Psoas muscle (tissue), 7 donors: ENCODE measurements at regions not wholly inside any gene's neighbourhood (a gene's known extent, or its start where the extent isn't known, plus 50 kb on each side); places are given as distances from the start of the nearest gene placed in this dataset.
"Not testable (repeated sequence)": the region's sequence is repeated elsewhere in the genome, so short reads cannot be mapped to it uniquely, and the experiment has no call there.

Source experiments
- ATAC-seq, 4 donors: fragments of 200-7000 bp; cut with Tn5 transposase; one replicate each; pipeline ENCODE4 v1.9.1; 2020; ENCODE audit warnings: moderate library complexity in 3 of 4, mild to moderate bottlenecking in 2 of 4
- DNase-seq, 2 donors: peaks; one replicate each; pipeline ENCODE4 v3.0.0-alpha.2; 2020
- H3K27ac ChIP-seq: fragments of 200-600 bp; one replicate; pipeline ENCODE4 v1.8.0; 2022
- H3K27me3 ChIP-seq, 3 donors: fragments of 200-600 bp in 1 of 3; one replicate each; pipeline versions ENCODE4 v1.6.1 to v1.8.0; 2013 to 2022; ENCODE audit warnings: low read length in 2 of 3, mild to moderate bottlenecking in 2 of 3, moderate library complexity in 1 of 3; ENCODE audit not compliant: insufficient read depth in 3 of 3
- H3K36me3 ChIP-seq, 2 donors: fragments of 200-600 bp in 1 of 2; one replicate each; pipeline versions ENCODE4 v1.6.1 to v1.8.0; 2013 to 2022; ENCODE audit warnings: low read depth in 1 of 2, mild to moderate bottlenecking in 1 of 2, moderate library complexity in 1 of 2; ENCODE audit not compliant: insufficient read depth in 1 of 2
- H3K4me1 ChIP-seq: fragments of 200-600 bp; one replicate; pipeline ENCODE4 v1.8.0; 2022
- H3K4me3 ChIP-seq: fragments of 200-600 bp; one replicate; pipeline ENCODE4 v1.8.0; 2022; ENCODE audit warnings: mild to moderate bottlenecking
- H3K9me3 ChIP-seq: fragments of 200-600 bp; one replicate; pipeline ENCODE4 v1.8.0; 2022
- WGBS, 3 donors: extraction: QIAGEN DNeasy Blood & Tissue Kit; methylation state at CpG; one replicate each; pipeline versions ENCODE4 v1.1.6 to v1.1.7; 2013; 5-methylcytosine and 5-hydroxymethylcytosine counted together
- intact Hi-C, 2 donors: fragments of 100-400 bp; cut with DNase I; formaldehyde crosslinking; loops; one replicate each; pipeline versions ENCODE4 v1.11.0 to v1.14.2; 2022
- TF ChIP-seq, protein P1 (sequence below): fragments of 200-600 bp; IDR thresholded peaks from one replicate; pipeline ENCODE4 v1.8.0; 2022; ENCODE audit warnings: antibody characterized with exemption
- donor health status: healthy with polysubstance abuse.
- donor health status: DM: no; HTN: no; CAD: no; lungs with moderate emphysema.
- donor health status: Bipolar disorder and iron deficiency.
- donor health status: healthy.
- donor health status: DM: yes; HTN: yes; CAD: no.
- donor health status: DM: no; HTN: no; CAD: no.
- donor health status: DM: yes; HTN: yes; CAD: no.

DNA sequence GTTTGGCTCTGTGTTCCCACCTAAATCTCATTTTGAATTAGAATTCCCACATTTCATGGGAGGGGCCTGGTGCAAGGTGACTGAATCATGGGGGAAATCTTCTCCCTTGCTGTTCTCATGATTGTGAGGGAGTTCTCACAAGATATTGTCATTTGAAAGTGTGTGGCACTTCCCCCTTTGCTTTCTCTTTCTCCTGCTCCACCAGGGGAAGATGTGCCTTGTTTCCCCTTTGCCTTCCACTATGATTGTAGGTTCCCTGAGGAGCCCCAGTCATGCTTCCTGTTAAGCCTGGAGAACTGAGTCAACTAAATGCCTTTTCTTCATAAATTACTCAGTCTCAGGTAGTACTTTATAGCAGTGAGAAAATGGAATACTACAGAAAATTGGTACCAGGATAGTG, 157.2 kb upstream of the TPRG1 start:
- Histone ChIP-seq H3K9me3 (no peaks in the 10 kb centered on the region), H3K27ac (no peak overlapping the region), H3K27me3 (no peaks in the 10 kb centered on the region), H3K36me3 (no peaks in the 10 kb centered on the region), H3K4me3 (no peak overlapping the region), H3K4me1 (no peaks in the 10 kb centered on the region)
- ATAC-seq (no peak), DNase-seq (no peak)
- TF ChIP-seq, protein P1, sequence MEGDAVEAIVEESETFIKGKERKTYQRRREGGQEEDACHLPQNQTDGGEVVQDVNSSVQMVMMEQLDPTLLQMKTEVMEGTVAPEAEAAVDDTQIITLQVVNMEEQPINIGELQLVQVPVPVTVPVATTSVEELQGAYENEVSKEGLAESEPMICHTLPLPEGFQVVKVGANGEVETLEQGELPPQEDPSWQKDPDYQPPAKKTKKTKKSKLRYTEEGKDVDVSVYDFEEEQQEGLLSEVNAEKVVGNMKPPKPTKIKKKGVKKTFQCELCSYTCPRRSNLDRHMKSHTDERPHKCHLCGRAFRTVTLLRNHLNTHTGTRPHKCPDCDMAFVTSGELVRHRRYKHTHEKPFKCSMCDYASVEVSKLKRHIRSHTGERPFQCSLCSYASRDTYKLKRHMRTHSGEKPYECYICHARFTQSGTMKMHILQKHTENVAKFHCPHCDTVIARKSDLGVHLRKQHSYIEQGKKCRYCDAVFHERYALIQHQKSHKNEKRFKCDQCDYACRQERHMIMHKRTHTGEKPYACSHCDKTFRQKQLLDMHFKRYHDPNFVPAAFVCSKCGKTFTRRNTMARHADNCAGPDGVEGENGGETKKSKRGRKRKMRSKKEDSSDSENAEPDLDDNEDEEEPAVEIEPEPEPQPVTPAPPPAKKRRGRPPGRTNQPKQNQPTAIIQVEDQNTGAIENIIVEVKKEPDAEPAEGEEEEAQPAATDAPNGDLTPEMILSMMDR, result no peak
- intact Hi-C loops, result no loop called here

DNA sequence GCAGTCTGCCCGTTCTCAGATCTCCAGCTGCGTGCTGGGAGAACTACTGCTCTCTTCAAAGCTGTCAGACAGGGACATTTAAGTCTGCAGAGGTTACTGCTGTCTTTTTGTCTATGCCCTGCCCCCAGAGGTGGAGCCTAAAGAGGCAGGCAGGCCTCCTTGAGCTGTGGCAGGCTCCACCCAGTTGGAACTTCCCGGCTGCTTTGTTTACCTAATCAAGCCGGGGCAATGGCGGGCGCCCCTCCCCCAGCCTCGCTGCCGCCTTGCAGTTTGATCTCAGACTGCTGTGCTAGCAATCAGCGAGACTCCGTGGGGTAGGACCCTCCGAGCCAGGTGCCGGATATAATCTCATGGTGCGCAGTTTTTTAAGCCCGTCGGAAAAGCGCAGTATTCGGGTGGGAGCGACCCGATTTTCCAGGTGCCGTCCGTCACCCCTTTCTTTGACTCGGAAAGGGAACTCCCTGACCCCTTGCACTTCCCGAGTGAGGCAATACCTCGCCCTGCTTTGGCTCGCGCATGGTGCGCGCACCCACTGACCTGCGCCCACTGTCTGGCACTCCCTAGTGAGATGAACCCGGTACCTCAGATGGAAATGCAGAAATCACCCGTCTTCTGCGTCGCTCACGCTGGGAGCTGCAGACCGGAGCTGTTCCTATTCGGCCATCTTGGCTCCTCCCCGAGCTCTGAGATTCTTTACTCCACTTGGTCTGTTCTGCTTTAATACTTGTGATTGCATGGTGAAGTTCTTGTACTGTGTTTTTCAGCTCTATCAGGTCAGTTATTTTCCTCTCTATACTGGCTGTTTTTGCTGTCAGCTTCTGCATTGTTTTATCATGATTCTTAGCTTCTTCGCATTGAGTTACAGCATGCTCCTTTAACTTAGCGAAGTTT, 148.9 kb upstream of the TPRG1 start:
- H3K4me1 ChIP-seq, intact Hi-C loops, H3K9me3 ChIP-seq, H3K27me3 ChIP-seq, H3K4me3 ChIP-seq, DNase-seq, H3K36me3 ChIP-seq, ATAC-seq, H3K27ac ChIP-seq: not testable (repeated sequence)
- 76 to 81% (median 79%) methylated on average over 35 to 37 of the region's 39 CpGs for WGBS, 3 donors

DNA sequence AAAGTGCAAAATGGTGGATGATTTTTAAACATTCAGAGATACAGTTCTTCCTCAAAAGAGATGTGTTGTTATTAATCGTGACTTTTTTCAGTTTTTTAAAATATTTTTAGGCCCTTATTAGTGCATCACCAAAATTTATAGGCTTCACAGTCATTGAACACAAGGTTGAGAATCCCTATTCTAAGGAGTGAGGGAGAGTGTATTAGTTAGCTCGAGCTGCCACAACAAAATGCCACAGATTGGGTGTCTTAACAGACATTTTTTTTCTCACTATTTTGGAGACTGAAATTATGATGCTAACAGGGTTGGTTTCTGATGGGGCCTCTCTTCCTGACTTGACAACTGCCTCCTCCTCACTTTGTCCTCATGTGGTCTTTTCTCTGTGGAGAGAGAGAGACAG, 145.9 kb upstream of the TPRG1 start:
- no peaks in the 10 kb centered on the region for H3K36me3 ChIP-seq
- H3K27me3 ChIP-seq, result no peaks in the 10 kb centered on the region
- no peak overlapping the region for H3K27ac ChIP-seq
- no peaks in the 10 kb centered on the region for H3K4me1 ChIP-seq
- intact Hi-C loops, result no loop called here
- TF ChIP-seq, protein P1, result no peak
- no peaks in the 10 kb centered on the region for H3K9me3 ChIP-seq
- ATAC-seq (no peak), DNase-seq (no peak)
- WGBS, 3 donors, result 90 to 93% (median 92%) methylated on average over 2 of the region's 2 CpGs
- no peak overlapping the region for H3K4me3 ChIP-seq

DNA sequence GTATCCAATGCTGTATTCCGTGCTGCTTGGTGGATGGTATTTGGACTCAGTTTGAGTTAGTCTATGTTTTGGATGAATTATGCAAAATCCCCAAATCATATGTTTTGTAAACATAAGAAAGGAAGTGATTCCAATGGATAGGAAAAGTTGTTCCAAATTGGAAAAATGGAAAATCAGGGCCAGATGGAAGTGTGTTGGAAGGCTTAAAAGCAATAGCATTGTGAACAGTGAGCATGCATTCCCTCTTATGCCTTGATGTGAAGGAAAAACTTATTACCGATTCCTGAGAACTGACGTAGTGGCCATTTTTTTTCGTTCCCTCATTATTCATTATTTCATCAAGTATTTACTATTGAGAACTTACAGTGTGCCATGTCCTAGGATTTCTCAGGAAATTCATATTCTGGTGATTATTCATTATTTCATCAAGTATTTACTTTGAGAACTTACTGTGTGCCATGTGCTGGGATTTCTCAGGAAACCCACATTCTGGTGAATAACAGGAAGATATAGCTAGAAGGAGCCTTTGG, 144.1 kb upstream of the TPRG1 start:
- H3K36me3 ChIP-seq, result no peaks in the 10 kb centered on the region
- TF ChIP-seq, protein P1, result no peak
- H3K27ac ChIP-seq, result no peak overlapping the region
- intact Hi-C loops, result no loop called here
- no peak for ATAC-seq
- DNase-seq, result no peak
- H3K9me3 ChIP-seq, result no peaks in the 10 kb centered on the region
- H3K4me3 ChIP-seq, result no peak overlapping the region
- WGBS, 3 donors, result 92 to 94% (median 92%) methylated on average over 4 of the region's 4 CpGs
- no peaks in the 10 kb centered on the region for H3K4me1 ChIP-seq
- H3K27me3 ChIP-seq, result no peaks in the 10 kb centered on the region

DNA sequence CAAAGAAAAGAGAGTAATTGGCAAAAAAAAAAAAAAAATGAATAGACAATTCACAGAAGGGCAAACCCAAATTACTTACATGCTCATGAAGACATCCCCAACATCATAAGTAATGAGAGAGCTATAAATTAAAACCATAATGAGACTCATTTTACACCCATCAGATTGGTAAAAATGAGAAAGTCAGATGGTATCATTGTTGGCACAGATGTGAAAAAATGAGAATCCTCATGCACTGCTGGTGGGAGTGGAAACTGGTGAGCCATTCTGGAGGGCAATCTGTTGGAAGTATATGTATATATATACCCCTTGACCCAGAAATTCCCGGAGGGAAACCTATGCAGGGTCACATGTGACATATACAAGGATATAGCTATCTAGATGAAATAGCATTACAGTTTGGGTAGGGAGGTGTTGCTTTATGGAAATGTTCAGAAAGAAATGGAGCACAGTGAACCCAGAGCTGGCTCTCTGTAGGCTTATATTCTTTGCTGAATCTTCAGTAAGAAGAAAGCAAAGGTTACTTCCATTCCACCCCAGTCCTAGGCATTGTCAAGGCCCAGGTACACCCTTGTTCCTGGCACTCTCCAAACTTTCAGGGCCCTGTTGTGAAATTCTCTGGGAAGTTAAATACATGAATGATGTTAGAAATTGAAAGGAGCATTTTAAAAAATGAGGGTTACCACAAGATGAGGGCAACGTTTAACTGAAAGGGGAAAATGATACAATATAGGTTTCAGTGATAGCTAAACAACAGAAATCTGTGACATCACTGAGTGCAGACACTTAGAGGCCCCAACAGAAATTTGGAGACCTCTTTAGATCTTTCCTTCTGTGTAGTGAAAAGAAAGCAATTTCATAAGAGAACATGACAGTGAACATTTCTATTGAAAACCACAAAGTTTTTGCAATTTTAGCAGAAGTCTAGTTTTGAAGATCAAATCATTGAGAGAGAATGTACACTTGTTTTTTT, 132.7 kb upstream of the TPRG1 start:
- Histone ChIP-seq H3K9me3 (no peaks in the 10 kb centered on the region), H3K36me3 (no peaks in the 10 kb centered on the region), H3K4me3 (no peak overlapping the region), H3K27me3 (no peaks in the 10 kb centered on the region), H3K4me1 (no peaks in the 10 kb centered on the region), H3K27ac (no peak overlapping the region)
- TF ChIP-seq, protein P1, result no peak
- DNase-seq, result no peak
- intact Hi-C loops, result no loop called here
- WGBS, 3 donors, result 62 to 90% (median 76%) methylated on average over 2 of the region's 2 CpGs
- ATAC-seq, result no peak
